ENCODE measurements at regions not wholly inside any gene's neighbourhood (a gene's known extent, or its start where the extent isn't known, plus 50 kb on each side); places are given as distances from the start of the nearest gene placed in this dataset.
A peak's percentile ranks its signal among the peaks of the same experiment; 100 is the strongest.

DNA sequence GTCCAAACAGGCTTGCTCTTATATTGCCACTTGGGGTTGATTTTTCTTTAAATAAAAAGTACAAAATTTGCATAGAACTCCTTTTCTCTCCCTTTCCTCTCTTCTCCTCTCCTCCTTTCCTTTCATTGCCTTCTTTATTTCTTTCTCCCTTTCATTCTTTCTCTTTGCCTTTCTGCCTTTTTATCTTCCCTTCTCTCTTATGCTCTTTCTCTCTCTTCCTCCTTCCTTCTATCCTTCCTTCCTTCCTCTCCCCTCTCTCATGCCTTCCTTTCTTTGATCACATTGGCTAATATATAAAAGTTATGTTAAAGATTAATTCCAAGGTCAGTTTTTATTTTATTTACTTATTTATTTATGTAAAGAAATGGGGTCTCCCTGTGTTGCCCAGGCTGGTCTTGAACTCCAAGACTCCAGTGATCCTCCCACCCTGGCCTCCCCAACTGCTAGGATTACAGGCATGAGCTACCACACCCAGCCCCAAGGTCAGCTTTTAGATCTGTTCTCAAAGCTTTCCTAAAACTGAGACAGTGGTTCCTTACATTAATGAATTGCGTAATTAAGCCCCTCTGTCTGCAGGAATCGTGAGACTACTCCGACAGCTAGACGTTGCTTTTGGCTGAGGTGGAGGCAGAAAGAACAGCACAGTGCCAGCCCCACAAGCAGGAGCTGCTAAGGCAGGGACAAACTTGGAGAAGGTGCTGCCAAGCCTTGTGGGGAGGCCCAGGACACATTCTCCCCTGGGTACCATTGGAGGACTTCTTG lies 361.9 kb downstream of the SIPA1L2 start:
- peaks cover 7% of the 10 kb centered on the region; the same call in 1 of the 2 replicates for H3K4me1 ChIP-seq (ENCODE audit: insufficient read depth, low read length)
- H3K4me2 ChIP-seq (ENCODE audit: low read length): no peak overlapping the region
- ChIA-PET CTCF (no interaction called here), POLR2A (ENCODE audit: unreplicated experiment) (no interaction called here)
- H3F3A ChIP-seq (ENCODE audit: low read length, unreplicated experiment): no peaks in the 10 kb centered on the region
- H4K20me1 ChIP-seq (ENCODE audit: low read length): no peaks in the 10 kb centered on the region
- no peaks in the 10 kb centered on the region for H3K79me2 ChIP-seq (ENCODE audit: low read length)
- no peak overlapping the region for H2AFZ ChIP-seq (ENCODE audit: low read length)
- H3K4me3 ChIP-seq (ENCODE audit: low read length): no peak overlapping the region
- no peak overlapping the region for H3K9ac ChIP-seq (ENCODE audit: low read length)
- no peaks in the 10 kb centered on the region for H3K9me2 ChIP-seq (replicated peaks; ENCODE audit: low read length)
- no peak for DNase-seq
- H3K27ac ChIP-seq (ENCODE audit: low read length): peak overlapping the region; percentile 37
- no TSS peak for BruUV-seq (replicated peaks)
- no peaks in the 10 kb centered on the region for H3K9me3 ChIP-seq (ENCODE audit: low read length)
- intact Hi-C loops (cut with micrococcal nuclease): no loop called here
- TF ChIP-seq EZH2 (IDR thresholded peaks at IDR 0.05; ENCODE audit: low read length, unreplicated experiment) (no peak), EZH2phosphoT487 (IDR thresholded peaks at IDR 0.05; ENCODE audit: borderline replicate concordance, low read length) (no peak), CTCF (conservative IDR thresholded peaks at IDR 0.05; ENCODE audit: low read depth, low read length) (no peak)
- H3K27me3 ChIP-seq (ENCODE audit: low read length): no peaks in the 10 kb centered on the region
- no peaks in the 10 kb centered on the region for H3K36me3 ChIP-seq (ENCODE audit: low read depth, low read length)
- ATAC-seq: no peak

GRCh38 chr1:232267092-232267836 lies 362.7 kb downstream of the SIPA1L2 start:
- DNase-seq (peak; percentile 33), ATAC-seq (peak; percentile 54)
- TF ChIP-seq CTCF (conservative IDR thresholded peaks at IDR 0.05; ENCODE audit: low read depth, low read length): no peak
- Histone ChIP-seq H3K27me3 (ENCODE audit: low read length) (no peaks in the 10 kb centered on the region), H3K27ac (ENCODE audit: low read length) (no peak overlapping the region), H3K4me1 (ENCODE audit: insufficient read depth, low read length) (peaks cover 7% of the 10 kb centered on the region; the same call in 1 of the 2 replicates), H3K4me2 (ENCODE audit: low read length) (no peak overlapping the region), H3K9me3 (ENCODE audit: low read length) (no peaks in the 10 kb centered on the region), H3K79me2 (ENCODE audit: low read length) (no peaks in the 10 kb centered on the region), H4K20me1 (ENCODE audit: low read length) (no peaks in the 10 kb centered on the region), H3K9ac (ENCODE audit: low read length) (no peak overlapping the region), H3K9me2 (replicated peaks; ENCODE audit: low read length) (no peaks in the 10 kb centered on the region), H2AFZ (ENCODE audit: low read length) (no peak overlapping the region), H3K4me3 (ENCODE audit: low read length) (no peak overlapping the region), H3K36me3 (ENCODE audit: low read depth, low read length) (no peaks in the 10 kb centered on the region), H3F3A (ENCODE audit: low read length, unreplicated experiment) (no peaks in the 10 kb centered on the region)
- POLR2A ChIA-PET (ENCODE audit: unreplicated experiment): interaction anchor here (0.5 kb wide), 1 partner anchor 356 kb away, joined by 4 read pairs; no protein-coding TSS in a partner anchor
- CTCF ChIA-PET: interaction anchor here (0.5 kb wide), 1 partner anchor 110 kb away, joined by 4 read pairs; no protein-coding TSS in a partner anchor
- intact Hi-C loops (cut with micrococcal nuclease): no loop called here
- no TSS peak for BruUV-seq (replicated peaks)

GRCh38 chr1:232263452-232263851 lies 366.5 kb downstream of the SIPA1L2 start:
- Histone ChIP-seq H3K27me3 (ENCODE audit: low read length) (no peaks in the 10 kb centered on the region), H3K4me1 (ENCODE audit: insufficient read depth, low read length) (peaks cover 12% of the 10 kb centered on the region; the same call in 1 of the 2 replicates), H3K9ac (ENCODE audit: low read length) (no peak overlapping the region), H4K20me1 (ENCODE audit: low read length) (no peaks in the 10 kb centered on the region), H2AFZ (ENCODE audit: low read length) (no peak overlapping the region), H3K4me3 (ENCODE audit: low read length) (no peak overlapping the region), H3K4me2 (ENCODE audit: low read length) (no peak overlapping the region), H3K27ac (ENCODE audit: low read length) (no peak overlapping the region), H3F3A (ENCODE audit: low read length, unreplicated experiment) (no peaks in the 10 kb centered on the region), H3K79me2 (ENCODE audit: low read length) (no peaks in the 10 kb centered on the region), H3K9me2 (replicated peaks; ENCODE audit: low read length) (no peaks in the 10 kb centered on the region), H3K9me3 (ENCODE audit: low read length) (no peaks in the 10 kb centered on the region), H3K36me3 (ENCODE audit: low read depth, low read length) (no peaks in the 10 kb centered on the region)
- no peak for ATAC-seq
- ChIA-PET CTCF (no interaction called here), POLR2A (ENCODE audit: unreplicated experiment) (no interaction called here)
- intact Hi-C loops (cut with micrococcal nuclease): no loop called here
- no peak for DNase-seq
- TF ChIP-seq CTCF (conservative IDR thresholded peaks at IDR 0.05; ENCODE audit: low read depth, low read length): no peak
- TF ChIP-seq EZH2 (IDR thresholded peaks at IDR 0.05; ENCODE audit: low read length, unreplicated experiment): no peak
- no peak for TF ChIP-seq EZH2phosphoT487 (IDR thresholded peaks at IDR 0.05; ENCODE audit: borderline replicate concordance, low read length)
- BruUV-seq (replicated peaks): no TSS peak

Measured in PC-3 (cell line).